D721Med (cell line): ENCODE measurements at regions not wholly inside any gene's neighbourhood (a gene's known extent, or its start where the extent isn't known, plus 50 kb on each side); places are given as distances from the start of the nearest gene placed in this dataset.

ENCODE experiments used
- DNase-seq: peaks from one replicate; pipeline ENCODE4 v3.0.0; 2011; ENCODE audit warnings: low spot score; ENCODE audit not compliant: insufficient read length
- FAIRE-seq: peaks from 2 replicates; lab custom pipeline; 2011; peaks lifted over from hg19 to GRCh38; lab: Jason Lieb, UNC
- TF ChIP-seq, protein P1 (sequence below): IDR thresholded peaks from 2 replicates; pipeline ENCODE4 v1.5.1; 2012; ENCODE audit warnings: mild to moderate bottlenecking, control low read depth; ENCODE audit not compliant: insufficient read depth; ENCODE audit errors: missing control alignments

DNA sequence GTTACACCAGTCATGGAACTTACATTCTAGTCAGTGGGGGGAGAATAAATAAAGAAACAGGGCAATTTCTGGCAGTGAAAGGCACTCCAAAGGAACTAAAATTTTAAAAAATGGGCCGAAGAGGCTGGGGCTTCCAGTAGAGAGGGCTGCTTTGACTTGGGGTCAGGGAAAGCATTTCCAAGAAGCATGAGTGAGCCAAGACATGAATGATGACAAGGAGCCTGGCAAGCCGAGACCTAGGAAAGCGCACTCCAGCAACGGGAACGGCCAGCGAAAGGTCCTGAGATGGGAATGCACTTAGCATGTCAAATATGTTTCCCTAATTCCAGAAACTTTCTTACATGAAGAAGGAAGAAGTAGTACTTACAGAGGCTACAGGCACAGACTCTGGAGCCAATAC lies 95.4 kb upstream of the NGF start:
- DNase-seq, result no peak
- TF ChIP-seq, protein P1, sequence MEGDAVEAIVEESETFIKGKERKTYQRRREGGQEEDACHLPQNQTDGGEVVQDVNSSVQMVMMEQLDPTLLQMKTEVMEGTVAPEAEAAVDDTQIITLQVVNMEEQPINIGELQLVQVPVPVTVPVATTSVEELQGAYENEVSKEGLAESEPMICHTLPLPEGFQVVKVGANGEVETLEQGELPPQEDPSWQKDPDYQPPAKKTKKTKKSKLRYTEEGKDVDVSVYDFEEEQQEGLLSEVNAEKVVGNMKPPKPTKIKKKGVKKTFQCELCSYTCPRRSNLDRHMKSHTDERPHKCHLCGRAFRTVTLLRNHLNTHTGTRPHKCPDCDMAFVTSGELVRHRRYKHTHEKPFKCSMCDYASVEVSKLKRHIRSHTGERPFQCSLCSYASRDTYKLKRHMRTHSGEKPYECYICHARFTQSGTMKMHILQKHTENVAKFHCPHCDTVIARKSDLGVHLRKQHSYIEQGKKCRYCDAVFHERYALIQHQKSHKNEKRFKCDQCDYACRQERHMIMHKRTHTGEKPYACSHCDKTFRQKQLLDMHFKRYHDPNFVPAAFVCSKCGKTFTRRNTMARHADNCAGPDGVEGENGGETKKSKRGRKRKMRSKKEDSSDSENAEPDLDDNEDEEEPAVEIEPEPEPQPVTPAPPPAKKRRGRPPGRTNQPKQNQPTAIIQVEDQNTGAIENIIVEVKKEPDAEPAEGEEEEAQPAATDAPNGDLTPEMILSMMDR, result no peak
- FAIRE-seq, result no peak

DNA sequence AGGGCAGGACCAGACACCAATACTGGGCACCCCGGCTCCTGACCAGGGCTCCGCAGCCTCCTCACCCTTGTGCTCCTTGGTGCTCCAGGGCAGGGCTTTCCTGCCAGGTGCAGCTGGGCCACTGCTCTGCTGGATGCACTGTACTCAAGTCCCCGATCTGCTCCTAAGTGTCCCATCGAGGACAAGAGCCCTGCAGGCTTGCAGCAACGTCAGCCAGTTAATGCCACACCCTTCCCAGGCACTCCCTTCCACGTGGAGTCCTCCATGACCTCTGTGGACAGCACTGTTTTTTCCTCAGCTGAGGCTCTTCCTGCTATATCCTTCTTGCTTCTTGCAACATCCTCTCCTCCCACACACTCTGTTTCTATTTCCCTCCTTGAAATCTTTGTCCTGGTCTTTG lies 94.0 kb upstream of the NGF start:
- DNase-seq (no peak), FAIRE-seq (no peak)
- TF ChIP-seq, protein P1, result no peak

DNA sequence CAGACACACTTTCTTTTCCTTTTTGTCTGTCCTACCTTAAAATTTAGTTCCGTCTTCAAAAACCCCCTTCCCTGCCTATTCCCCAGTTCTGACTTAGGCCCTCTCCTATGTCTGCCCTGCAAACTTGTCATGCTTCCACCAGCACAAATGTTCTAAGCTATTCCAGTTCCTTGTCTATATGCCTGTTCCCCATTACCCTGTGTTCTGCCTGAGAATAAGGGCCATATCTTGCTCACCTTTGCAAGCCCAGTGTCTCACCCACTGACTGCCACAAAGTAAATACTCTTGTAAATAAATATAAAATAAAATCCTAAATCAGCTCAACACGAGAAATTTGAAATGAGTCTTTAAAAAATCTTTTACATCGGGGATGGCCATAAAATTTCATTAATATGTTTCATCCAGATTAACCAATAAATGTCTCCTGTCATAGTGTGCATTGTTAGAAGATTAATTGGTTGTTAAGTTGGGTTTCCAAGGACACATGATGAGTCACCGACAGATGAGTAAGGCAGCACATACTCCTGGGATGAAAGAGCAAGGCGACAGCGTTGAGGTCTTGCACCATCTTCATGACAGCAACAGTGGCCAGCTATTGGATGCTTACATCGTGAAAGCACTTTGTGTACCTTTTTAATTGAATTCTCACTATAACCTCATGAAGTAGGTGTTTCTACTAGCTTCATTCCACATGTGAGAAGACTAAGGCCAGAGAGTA lies 92.6 kb upstream of the NGF start:
- no peak for FAIRE-seq
- no peak for DNase-seq
- TF ChIP-seq, protein P1, result no peak

DNA sequence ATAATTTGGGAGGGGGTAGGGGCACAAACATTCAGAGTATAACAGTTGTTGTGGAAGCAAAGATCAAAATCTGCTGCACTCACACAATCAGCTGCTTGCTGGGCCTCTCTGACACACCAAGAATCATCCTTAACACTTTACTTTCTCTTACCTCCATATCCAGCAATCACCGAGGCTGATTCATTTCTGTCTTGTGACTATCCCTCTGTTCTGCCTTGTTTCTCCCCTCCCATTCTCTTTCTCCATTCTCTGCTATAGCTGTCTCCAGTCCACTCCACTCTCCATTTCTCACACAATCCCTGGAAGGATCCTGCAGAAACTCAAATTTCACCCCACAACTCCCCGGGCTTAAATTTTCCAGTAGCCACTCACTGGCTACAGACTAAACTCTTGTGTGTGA lies 91.8 kb upstream of the NGF start:
- no peak for DNase-seq
- no peak for FAIRE-seq
- TF ChIP-seq, protein P1, result no peak

DNA sequence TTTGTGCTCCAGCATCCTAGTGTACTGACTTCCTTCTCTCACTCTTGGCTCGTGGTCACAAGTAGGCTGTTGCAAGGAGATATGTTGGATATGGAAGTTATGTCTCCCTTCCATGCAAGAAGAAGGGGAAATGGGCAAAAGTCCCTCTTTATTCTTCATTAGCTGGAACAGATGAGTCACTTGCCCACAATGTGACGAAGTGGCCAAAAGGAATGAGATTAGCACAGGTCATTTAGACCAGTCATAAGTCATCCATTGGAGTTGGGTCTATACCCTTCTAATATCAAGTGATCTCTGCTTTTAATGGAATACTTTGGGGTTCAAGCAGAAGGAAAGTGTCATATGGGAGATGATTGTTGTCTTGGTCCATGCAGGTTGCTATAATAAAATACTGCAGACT lies 91.2 kb upstream of the NGF start:
- TF ChIP-seq, protein P1, result no peak
- FAIRE-seq (no peak), DNase-seq (no peak)

DNA sequence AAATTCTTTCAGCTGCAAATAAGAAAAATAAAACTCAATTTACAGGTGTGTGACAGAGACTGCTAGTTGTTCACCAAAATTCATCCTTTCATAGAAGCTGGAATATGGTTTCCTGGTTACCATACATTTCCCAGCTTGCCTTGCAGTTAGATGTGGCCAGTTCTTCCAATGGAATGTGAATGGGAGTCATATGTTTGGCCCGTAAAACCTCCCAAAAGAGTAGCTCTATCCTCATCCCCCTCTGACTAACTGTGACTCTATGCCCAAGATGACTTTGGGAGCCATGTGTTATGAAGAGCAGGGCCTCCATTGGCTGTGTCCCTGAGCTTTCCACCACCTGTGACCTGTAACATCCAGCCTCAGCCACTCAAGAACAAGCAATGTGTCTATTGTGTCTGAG lies 90.6 kb upstream of the NGF start:
- DNase-seq, result no peak
- FAIRE-seq, result no peak
- TF ChIP-seq, protein P1, result no peak

DNA sequence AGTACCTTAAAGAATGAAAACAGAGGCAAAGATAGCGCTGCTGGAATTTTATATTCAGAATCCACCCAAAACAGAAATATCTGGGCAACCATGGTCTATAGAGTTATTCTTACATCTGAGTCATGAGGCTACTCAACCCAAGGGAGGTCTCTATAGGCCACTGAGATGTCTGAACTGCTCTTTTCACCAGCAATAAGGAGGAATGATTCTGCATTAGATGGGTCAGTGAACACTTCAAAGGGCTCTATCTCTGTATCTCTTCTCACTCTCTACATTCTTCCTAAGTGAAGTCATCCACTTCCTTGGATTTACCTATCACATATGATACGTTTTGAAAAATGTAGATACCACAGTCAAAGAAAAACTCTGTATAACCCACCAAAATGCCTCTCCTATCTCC lies 90.2 kb upstream of the NGF start:
- DNase-seq (no peak), FAIRE-seq (no peak)
- TF ChIP-seq, protein P1, result no peak
